ENCODE measurements at regions not wholly inside any gene's neighbourhood (a gene's known extent, or its start where the extent isn't known, plus 50 kb on each side); places are given as distances from the start of the nearest gene placed in this dataset.

DNA sequence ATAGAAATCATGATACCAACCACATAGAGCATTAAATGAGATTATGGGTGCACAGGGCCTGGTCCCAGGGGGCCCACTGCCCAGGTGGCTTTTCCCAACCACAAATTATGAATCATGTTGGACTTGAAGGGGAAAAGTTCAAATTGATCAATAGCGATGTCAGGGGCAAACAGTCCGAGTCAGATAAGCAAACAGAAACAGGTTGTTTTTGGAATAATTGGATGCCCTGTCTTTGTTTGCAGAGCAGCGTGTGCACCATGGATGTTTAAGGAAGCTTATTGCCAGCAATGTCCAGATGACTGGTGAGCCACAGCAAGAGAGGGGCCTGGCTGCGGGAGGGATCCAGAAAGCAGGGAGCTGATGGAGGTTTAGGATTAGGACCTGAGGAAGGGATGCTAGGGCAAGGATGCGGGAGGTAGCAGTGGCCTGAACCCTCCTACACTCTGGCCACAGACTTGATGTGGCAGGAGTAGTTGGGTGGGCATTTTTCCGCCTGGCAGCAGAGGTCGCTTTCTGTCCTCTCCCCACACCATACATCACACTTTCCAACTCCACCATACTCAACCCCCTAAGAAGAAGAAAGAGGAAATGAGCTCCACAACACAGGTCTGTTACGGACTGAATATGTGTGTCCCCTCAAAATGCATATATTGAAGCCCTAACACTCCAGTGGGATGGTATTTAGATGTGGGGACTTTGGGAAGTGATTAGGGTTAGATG, 266.4 kb upstream of the RPL38 start:
- H3K27ac ChIP-seq: no peak overlapping the region
- no peak overlapping the region for H3K4me3 ChIP-seq

- no peak overlapping the region for H3K27ac ChIP-seq
These were observed 264.8 kb upstream of the RPL38 start for GRCh38 chr17:73938706-73939105.

GRCh38 chr17:73939806-73940205, 263.7 kb upstream of the RPL38 start:
- no peak overlapping the region for H3K4me3 ChIP-seq
- no peak overlapping the region for H3K27ac ChIP-seq

More at GRCh38 chr17:73938706-73939105, 264.8 kb upstream of the RPL38 start:
- no peak overlapping the region for H3K4me3 ChIP-seq

- Histone ChIP-seq H3K27ac (no peak overlapping the region), H3K4me3 (no peak overlapping the region)
These were observed 263.0 kb upstream of the RPL38 start for GRCh38 chr17:73940511-73940910.

DNA sequence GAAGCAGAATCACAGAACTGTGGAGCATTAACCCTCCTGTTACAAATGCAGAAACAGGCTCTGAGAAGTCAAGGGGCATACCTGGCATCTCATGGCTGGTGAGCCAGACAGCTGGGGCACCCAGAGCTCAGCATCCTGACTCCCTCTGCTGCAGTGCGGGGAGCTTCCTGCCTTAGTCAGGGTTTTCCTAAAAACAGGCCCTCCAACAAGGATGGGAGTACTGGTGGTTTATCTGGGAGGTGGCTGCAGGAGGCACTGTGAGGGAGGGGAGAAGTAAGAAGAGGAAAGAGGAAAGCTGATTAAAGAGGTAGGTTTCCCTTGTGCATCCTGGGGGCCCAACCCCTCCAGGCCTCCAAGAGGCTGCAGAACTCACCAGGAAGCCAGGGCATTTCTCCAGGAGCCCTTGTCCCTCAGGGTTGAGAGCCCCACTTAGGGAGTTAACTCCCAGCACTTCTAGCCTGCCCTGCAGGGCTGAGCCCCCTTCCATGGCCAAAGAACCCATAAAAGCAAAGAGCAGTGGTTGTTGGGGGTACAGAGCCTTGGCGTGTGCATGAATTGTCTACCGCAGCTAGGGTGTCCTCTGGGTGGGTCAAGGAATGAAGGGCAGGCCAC, 261.5 kb upstream of the RPL38 start:
- H3K4me3 ChIP-seq: no peak overlapping the region
- H3K27ac ChIP-seq: no peak overlapping the region

DNA sequence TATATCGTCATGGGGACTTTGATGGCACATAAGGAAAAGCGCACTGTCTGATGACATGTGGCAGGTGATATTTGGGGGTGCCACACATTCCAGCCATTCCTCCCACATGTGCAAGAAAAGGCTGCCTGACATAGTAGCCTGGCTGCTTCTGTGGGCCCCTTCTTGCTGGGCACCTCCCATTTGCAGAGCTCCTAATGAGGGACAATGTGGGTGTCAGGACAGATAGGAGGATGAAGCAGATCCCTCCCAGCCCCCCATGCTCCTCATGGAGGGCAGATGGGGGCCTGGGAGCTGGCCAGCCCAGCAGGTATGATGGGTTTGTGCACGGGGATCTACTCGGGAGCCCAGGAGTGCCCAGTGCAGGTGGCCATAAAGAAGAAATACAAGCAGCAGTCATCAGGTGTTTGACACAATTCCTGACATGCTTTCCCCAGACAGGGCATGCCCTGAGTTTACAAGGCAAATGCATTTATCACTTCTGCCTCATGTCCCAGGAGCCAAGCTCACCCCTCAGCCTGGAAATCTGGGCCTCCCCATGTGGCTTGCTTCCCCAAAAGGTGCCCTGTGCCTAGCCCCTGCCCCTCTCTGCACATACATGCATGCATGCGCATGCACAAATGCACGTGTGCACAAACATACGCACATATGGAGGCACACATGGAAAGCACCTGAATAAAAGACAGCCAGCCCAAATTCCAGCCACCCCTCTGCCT, 260.6 kb upstream of the RPL38 start:
- Histone ChIP-seq H3K27ac (no peak overlapping the region), H3K4me3 (no peak overlapping the region)

GRCh38 chr17:73943416-73944110, 259.9 kb upstream of the RPL38 start:
- Histone ChIP-seq H3K27ac (no peak overlapping the region), H3K4me3 (no peak overlapping the region)

DNA sequence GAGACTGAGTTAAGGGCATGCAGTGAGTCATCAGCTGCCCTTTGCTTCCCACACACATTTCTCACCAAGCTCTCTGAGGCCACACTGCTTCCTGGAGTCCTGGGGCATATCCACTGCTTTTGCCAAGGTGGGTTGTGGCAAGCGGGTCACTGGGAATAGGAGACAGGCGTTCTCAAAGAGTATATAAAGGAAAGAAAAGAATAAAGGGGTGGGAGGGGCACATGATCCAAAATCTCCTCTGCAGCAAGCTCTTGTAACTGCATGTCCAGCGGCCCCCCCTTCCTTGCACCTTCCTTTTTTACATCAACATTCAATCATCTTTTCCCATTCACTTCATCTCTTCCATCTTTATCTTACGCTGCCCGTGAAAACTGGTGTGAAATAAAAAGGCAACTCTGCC, 259.1 kb upstream of the RPL38 start:
- no peak overlapping the region for H3K27ac ChIP-seq
- H3K4me3 ChIP-seq: no peak overlapping the region

GRCh38 chr17:73947281-73947965, 256.1 kb upstream of the RPL38 start:
- Histone ChIP-seq H3K4me3 (no peak overlapping the region), H3K27ac (no peak overlapping the region)

GRCh38 chr17:73947966-73948355, 255.5 kb upstream of the RPL38 start:
- Histone ChIP-seq H3K27ac (no peak overlapping the region), H3K4me3 (no peak overlapping the region)

DNA sequence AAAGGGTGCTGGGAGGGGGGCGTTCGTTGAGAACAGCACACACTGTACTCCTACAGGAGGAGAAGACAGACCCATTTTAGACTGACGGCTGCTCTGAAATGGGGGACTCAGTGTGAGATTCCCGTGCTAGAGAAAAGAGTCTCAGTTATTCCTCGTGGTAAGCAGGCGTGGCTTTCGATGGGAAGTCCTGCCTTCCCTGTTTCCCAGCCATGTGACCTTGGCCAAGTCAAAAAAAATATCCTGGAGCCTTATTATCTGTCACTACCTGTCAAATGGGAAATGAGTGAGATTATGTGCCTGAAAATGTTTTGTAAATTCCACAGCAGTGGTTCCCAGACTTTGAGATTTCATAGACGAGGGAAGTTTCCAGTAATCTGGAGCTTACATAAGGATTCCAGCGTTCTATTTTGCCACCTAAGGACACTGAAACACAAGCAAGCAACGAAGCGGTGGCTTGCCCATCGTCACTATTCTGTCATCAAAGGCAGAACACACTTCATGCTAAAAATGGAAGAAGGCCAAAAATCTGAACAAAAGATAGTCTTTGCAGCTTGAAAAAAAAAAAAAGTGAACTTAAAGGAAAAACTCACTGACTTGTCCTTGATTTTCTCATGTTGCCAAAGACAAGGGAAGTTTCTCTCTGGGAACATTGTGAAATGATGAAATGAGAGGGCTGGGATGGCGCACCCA, 253.4 kb upstream of the RPL38 start:
- no peak overlapping the region for H3K27ac ChIP-seq
- H3K4me3 ChIP-seq: no peak overlapping the region

GRCh38 chr17:73950593-73950914, 252.9 kb upstream of the RPL38 start:
- Histone ChIP-seq H3K4me3 (no peak overlapping the region), H3K27ac (no peak overlapping the region)

DNA sequence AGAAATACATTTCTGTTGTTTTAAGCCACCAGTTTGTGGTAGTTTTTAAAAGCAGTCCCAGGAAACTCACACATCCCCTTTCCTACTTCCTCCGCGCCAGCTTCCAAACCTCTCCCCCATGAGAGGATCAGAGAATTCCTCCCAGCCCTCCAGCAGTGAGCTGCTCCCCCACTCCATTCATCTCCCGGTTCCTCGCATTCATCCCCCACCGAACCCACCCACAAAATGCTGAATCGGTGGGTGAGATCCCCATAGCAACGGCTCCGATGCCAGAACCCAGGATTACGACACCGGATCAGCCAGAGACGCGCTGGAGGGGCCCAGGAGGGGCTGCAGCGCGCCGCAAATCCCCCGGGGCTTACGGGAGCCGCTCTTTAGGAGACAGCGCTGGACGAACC, 251.4 kb upstream of the RPL38 start:
- Histone ChIP-seq H3K4me3 (peak overlapping the region in 3 of 7 experiments; percentile 9 to 33 (median 23)), H3K27ac (no peak overlapping the region)

GRCh38 chr17:73952480-73953205, 250.8 kb upstream of the RPL38 start:
- peak overlapping the region in 5 of 7 experiments; percentile 5 to 33 (median 16) for H3K4me3 ChIP-seq
- H3K27ac ChIP-seq: no peak overlapping the region

- H3K4me3 ChIP-seq: peak overlapping the region in 1 of 7 experiments; percentile 33
- H3K27ac ChIP-seq: no peak overlapping the region
These were observed 250.1 kb upstream of the RPL38 start for GRCh38 chr17:73953206-73954033.

DNA sequence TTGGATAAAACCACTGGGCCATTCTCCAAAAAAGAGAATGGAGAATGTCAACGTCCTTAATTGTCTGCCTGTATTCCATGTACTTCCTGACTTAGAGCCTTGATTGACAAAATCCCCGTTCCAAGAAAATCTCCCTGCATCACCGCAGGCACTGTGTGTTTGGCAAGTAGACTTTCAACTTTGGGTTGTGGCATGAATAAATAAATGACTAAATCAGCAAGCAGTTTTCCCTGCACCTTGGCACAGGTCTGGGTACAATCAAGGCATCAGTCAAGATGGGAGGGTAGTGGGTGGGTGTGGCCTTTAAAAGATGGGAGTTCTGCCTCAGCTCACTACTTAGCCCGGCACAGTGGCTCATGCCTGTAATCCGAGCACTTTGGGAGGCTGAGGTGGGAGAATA, 248.5 kb upstream of the RPL38 start:
- H3K27ac ChIP-seq: no peak overlapping the region
- H3K4me3 ChIP-seq: no peak overlapping the region

DNA sequence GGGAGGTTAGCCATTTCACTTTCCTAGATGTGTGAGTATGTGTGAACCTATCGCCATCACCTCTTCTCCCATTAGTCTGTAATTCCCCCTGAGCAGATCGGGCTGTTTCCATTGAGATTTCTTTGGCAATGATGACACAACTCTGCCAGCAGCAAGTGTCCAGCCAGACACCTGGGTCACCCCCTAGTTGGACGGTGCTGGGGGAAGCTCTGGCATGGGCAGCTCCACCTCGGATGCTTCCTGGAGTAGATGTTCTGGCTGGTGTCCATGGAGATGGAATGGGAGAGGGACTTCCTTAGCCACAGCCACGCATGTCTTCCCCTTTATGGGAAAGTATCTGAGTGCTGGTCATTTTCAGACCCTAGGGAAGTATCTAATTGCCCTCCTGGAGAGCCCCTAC, 247.9 kb upstream of the RPL38 start:
- Histone ChIP-seq H3K4me3 (no peak overlapping the region), H3K27ac (no peak overlapping the region)

GRCh38 chr17:73956169-73956568, 247.3 kb upstream of the RPL38 start:
- H3K4me3 ChIP-seq: no peak overlapping the region
- no peak overlapping the region for H3K27ac ChIP-seq

Measured in skin epidermis (tissue), 12 donors.